Stomach (tissue), 4 donors: ENCODE measurements at regions not wholly inside any gene's neighbourhood (a gene's known extent, or its start where the extent isn't known, plus 50 kb on each side); places are given as distances from the start of the nearest gene placed in this dataset.

Experiments
- POLR2A ChIP-seq, 4 donors: fragments of 450-650 bp; IDR thresholded peaks; one replicate each; pipeline ENCODE4 v1.6.1; 2016; ENCODE audit warnings: antibody characterized with exemption in 4 of 4, control low read depth in 2 of 4, mild to moderate bottlenecking in 1 of 4, moderate library complexity in 1 of 4
- POLR2AphosphoS5 ChIP-seq, 3 donors: sonication (generic); formaldehyde crosslinking; IDR thresholded peaks; one replicate each; pipeline ENCODE4 v1.6.1; 2016; ENCODE audit warnings: antibody characterized with exemption in 3 of 3
- TF ChIP-seq, protein P1 (sequence below), 7 experiments: fragments of 450-650 bp in 4 of 7; fragments of 200-600 bp in 3 of 7; sonication (generic) in 3 of 7; IDR thresholded peaks; one replicate each; pipeline ENCODE4 v1.5.1; 2016 to 2019; ENCODE audit warnings: antibody characterized with exemption in 7 of 7, control low read depth in 2 of 7, mild to moderate bottlenecking in 1 of 7

GRCh38 chr20:63094767-63095499 lies 88.2 kb upstream of the BHLHE23 start:
- TF ChIP-seq POLR2A (IDR thresholded peaks at IDR 0.05) (no peak), POLR2AphosphoS5 (IDR thresholded peaks at IDR 0.05) (no peak)
- TF ChIP-seq, protein P1, sequence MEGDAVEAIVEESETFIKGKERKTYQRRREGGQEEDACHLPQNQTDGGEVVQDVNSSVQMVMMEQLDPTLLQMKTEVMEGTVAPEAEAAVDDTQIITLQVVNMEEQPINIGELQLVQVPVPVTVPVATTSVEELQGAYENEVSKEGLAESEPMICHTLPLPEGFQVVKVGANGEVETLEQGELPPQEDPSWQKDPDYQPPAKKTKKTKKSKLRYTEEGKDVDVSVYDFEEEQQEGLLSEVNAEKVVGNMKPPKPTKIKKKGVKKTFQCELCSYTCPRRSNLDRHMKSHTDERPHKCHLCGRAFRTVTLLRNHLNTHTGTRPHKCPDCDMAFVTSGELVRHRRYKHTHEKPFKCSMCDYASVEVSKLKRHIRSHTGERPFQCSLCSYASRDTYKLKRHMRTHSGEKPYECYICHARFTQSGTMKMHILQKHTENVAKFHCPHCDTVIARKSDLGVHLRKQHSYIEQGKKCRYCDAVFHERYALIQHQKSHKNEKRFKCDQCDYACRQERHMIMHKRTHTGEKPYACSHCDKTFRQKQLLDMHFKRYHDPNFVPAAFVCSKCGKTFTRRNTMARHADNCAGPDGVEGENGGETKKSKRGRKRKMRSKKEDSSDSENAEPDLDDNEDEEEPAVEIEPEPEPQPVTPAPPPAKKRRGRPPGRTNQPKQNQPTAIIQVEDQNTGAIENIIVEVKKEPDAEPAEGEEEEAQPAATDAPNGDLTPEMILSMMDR (IDR thresholded peaks at IDR 0.05) = no peak
